ENCODE measurements at regions not wholly inside any gene's neighbourhood (a gene's known extent, or its start where the extent isn't known, plus 50 kb on each side); places are given as distances from the start of the nearest gene placed in this dataset.

DNA sequence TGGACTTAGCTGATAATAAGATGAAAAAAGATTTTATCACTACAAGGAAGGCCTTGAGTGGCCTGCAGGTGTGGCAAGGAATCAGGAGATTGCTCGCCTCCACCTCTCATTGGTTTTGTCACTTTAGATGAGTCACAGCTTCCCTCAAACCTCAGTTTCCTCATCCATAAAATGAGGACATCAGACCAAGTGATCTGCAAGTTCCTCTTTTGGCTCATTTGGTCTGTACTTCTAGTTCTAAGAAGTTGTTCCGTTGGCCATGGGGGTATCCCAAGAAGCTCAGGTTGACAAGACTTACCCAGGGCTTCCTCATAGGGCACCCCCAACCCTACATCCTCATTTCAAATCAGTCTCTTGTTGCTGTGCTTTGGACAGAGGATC is 254.1 kb downstream of the UACA start:
- TF ChIP-seq EP300 (IDR thresholded peaks at IDR 0.05; ENCODE audit: borderline replicate concordance) (no peak), TCF12 (IDR thresholded peaks at IDR 0.05; ENCODE audit: low read depth) (no peak), CREB1 (IDR thresholded peaks at IDR 0.05; ENCODE audit: low read depth) (no peak), TEAD4 (IDR thresholded peaks at IDR 0.05) (no peak), ZBTB7A (IDR thresholded peaks at IDR 0.05; ENCODE audit: low read depth) (no peak), YY1 (IDR thresholded peaks at IDR 0.05; ENCODE audit: low read depth) (no peak), FOXM1 (IDR thresholded peaks at IDR 0.05; ENCODE audit: borderline replicate concordance, low read depth) (no peak), CEBPB (IDR thresholded peaks at IDR 0.05) (no peak)
- TF ChIP-seq, protein P1, sequence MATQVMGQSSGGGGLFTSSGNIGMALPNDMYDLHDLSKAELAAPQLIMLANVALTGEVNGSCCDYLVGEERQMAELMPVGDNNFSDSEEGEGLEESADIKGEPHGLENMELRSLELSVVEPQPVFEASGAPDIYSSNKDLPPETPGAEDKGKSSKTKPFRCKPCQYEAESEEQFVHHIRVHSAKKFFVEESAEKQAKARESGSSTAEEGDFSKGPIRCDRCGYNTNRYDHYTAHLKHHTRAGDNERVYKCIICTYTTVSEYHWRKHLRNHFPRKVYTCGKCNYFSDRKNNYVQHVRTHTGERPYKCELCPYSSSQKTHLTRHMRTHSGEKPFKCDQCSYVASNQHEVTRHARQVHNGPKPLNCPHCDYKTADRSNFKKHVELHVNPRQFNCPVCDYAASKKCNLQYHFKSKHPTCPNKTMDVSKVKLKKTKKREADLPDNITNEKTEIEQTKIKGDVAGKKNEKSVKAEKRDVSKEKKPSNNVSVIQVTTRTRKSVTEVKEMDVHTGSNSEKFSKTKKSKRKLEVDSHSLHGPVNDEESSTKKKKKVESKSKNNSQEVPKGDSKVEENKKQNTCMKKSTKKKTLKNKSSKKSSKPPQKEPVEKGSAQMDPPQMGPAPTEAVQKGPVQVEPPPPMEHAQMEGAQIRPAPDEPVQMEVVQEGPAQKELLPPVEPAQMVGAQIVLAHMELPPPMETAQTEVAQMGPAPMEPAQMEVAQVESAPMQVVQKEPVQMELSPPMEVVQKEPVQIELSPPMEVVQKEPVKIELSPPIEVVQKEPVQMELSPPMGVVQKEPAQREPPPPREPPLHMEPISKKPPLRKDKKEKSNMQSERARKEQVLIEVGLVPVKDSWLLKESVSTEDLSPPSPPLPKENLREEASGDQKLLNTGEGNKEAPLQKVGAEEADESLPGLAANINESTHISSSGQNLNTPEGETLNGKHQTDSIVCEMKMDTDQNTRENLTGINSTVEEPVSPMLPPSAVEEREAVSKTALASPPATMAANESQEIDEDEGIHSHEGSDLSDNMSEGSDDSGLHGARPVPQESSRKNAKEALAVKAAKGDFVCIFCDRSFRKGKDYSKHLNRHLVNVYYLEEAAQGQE (IDR thresholded peaks at IDR 0.05; ENCODE audit: low read depth) = no peak

All from Ishikawa (cell line).